Astrocyte of the spinal cord (primary cell): ENCODE measurements at regions not wholly inside any gene's neighbourhood (a gene's known extent, or its start where the extent isn't known, plus 50 kb on each side); places are given as distances from the start of the nearest gene placed in this dataset.
"Not testable (repeated sequence)": the region's sequence is repeated elsewhere in the genome, so short reads cannot be mapped to it uniquely, and the experiment has no call there.

Source experiments
- DNase-seq: peaks from one replicate; pipeline ENCODE4 v3.0.0; 2011; ENCODE audit warnings: low read depth, low spot score
- H3K4me3 ChIP-seq: 2 replicates; pipeline ENCODE4 v1.5.1; 2011; ENCODE audit warnings: low read depth, mild to moderate bottlenecking, low read length, moderate library complexity
- in situ Hi-C: cut with HindIII; loops from 2 replicates; pipeline ENCODE4 v1.10.0; 2017; ENCODE audit warnings: low sequenced_read_pairs
- TF ChIP-seq, protein P1 (sequence below): IDR thresholded peaks from 2 replicates; pipeline ENCODE4 v1.5.1; 2012; ENCODE audit warnings: low read depth, mild to moderate bottlenecking, low read length, inconsistent platforms

DNA sequence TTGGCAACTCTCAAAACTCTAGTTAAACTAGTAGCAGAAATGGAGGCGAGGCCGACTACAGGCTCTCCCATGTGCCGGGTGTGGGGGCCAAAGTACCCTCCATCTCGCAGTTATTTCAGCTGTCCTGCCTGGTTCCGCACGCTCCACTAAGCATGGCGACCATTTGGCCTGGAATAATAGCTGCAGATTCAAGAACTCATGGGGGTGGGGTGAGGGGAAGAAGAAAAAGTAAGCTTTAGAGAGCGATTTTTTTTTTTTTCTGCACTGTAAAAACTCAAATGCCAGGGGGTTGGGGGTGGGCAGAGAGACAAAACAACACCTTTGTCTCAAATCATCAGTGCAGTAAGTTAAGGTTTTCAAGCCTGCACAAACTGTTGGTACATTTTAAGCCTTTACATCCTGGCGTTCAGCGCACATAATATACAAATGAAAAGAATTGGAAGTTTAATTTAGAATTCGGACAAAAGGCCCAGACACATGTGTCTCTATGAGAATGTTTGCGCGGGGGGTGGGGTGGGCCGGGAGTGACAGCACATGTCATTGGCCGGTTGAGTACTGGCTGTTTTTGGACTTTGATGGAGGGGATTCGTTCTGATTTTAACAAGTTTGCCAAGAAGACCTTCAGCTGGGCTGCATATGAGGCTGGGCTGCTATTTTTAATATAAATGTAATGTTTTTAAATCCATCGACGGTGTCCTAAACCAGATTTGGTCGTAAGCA lies 694.7 kb upstream of the SALL1 start:
- in situ Hi-C loops: no loop called here
- TF ChIP-seq, protein P1, sequence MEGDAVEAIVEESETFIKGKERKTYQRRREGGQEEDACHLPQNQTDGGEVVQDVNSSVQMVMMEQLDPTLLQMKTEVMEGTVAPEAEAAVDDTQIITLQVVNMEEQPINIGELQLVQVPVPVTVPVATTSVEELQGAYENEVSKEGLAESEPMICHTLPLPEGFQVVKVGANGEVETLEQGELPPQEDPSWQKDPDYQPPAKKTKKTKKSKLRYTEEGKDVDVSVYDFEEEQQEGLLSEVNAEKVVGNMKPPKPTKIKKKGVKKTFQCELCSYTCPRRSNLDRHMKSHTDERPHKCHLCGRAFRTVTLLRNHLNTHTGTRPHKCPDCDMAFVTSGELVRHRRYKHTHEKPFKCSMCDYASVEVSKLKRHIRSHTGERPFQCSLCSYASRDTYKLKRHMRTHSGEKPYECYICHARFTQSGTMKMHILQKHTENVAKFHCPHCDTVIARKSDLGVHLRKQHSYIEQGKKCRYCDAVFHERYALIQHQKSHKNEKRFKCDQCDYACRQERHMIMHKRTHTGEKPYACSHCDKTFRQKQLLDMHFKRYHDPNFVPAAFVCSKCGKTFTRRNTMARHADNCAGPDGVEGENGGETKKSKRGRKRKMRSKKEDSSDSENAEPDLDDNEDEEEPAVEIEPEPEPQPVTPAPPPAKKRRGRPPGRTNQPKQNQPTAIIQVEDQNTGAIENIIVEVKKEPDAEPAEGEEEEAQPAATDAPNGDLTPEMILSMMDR: no peak
- no peak for DNase-seq
- H3K4me3 ChIP-seq: no peak overlapping the region

DNA sequence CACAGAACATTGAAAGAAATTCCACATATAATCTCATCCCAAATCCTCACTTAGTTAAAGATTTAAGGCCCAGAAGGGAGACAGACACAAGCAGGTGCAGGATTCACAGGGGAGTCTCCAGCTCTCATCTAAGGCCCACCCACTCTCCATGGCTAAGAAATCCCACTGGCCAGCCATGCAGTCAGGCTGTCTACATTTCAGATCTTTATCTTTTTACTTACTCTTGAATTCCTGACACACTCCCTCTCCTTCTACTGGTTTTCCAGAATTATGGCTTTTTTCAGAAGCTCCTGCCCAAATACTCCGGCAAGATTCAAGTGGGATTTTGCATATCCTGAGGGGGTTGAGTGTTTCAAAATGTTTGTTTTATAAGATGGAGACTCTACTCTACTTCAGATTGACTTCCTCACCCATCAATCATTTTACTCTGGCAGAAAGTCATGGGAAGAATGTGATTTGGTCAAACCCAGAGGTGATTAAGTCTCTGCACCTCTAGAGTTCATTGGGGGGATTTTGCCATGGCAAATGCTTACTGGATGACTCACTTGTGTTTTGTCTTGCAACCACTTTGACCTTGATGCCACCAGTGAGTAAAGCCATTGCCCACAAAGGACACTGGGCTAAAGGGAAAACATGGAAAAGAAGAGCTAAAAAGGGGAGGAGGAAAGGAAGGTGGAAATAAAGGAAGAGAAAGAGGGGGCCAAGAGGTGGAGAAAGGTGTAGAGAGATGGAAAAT lies 688.8 kb upstream of the SALL1 start:
- DNase-seq: no peak
- TF ChIP-seq, protein P1: no peak
- in situ Hi-C loops: no loop called here
- no peak overlapping the region for H3K4me3 ChIP-seq

DNA sequence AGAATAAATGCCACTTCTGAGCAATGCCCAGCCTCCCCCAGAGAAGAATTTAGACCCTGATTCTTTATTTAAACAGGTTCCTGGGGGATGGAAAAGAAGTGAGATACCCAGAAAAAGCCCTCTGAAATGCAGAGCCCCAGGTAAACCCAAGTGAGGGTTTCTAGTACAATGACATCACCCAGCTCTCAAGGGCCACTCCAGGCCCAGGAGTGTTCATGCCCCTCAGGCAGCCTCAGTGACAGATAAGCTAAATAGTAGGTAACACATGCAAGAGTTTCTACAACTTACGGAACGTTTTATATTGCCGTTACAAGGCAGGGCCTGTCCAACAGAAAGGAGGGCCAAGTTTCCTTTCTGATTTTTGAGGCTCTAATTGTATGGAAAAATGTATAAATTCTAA lies 683.7 kb upstream of the SALL1 start:
- no peak for DNase-seq
- TF ChIP-seq, protein P1: no peak
- H3K4me3 ChIP-seq: no peak overlapping the region
- in situ Hi-C loops: no loop called here

DNA sequence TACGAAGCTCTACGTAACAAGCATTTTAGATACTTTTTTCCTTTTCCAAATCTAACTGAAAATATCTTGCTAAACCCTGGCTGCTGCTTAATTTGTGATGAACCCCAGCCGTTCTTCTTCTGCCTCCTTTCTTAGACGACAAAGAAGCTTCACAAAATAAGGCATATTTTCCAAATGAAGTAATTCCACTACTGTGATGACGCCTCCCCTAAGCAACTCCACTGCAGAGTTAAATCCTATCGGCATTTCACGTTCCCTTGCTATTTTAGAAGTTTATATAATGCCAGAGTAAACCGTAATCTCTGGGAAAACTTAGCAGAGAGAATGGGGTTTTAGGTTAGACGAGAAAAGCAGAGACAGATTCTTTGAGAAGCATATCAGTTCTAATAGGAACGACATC lies 683.1 kb upstream of the SALL1 start:
- in situ Hi-C loops: no loop called here
- H3K4me3 ChIP-seq: no peak overlapping the region
- DNase-seq: no peak
- TF ChIP-seq, protein P1: no peak

DNA sequence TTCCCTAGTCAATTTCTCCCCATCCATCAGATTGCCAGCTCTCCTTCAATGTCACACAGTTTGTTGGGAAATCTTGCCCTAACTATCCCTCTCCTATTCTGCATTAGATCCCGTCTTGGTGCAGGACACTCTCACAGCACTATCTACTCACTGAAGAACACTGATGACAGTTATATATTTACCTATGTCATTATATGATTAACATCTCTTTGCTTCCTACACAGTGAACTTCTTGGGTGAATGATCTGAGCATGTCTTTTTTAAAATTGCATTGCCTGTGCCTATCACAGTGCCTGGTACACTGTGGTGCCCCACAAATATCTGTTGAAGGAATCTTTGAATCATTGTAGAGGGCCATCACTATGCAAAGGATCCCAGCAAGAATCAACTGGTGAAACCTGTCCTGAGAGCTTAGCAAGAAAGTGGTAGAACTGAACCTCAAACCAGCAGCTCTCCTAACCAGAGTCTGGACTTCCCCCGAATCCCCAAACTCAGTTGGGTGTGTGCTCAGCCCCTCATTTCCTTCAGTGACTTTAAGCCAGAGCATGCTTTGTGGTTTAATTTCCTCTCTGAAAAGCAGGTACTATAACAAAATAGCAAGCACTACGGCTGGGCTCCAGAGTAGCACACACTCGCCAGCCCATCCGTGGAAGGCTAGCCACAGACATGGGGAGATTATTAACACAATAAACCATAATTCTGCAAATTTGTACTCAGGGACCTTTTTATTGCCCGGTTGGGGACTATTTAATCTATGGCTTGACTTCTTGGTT lies 680.7 kb upstream of the SALL1 start:
- in situ Hi-C loops: no loop called here
- H3K4me3 ChIP-seq: no peak overlapping the region
- DNase-seq: no peak
- TF ChIP-seq, protein P1: no peak

DNA sequence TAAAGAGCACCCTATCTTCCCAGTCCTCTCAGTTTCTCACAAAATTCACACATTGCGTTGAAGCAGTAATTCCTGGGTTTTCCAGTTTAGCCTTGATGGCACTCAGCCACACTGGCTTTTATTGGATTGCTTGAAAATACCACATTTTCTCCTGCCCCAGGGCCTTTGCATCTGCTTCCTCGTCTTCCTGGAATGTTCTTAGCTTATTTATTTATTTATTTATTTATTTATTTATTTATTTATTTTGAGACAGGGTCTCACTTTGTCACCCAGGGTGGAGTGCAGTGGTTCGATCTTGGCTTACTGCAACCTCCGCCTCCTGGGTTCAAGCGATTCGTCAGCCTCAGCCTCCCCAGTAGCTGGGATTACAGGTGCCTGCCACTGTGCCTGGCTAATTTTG lies 680.0 kb upstream of the SALL1 start:
- in situ Hi-C loops, DNase-seq, H3K4me3 ChIP-seq: not testable (repeated sequence)
